CD8-positive, alpha-beta memory T cell (primary cell): ENCODE measurements at regions not wholly inside any gene's neighbourhood (a gene's known extent, or its start where the extent isn't known, plus 50 kb on each side); places are given as distances from the start of the nearest gene placed in this dataset.
A peak's percentile ranks its signal among the peaks of the same experiment; 100 is the strongest.

Source experiments
- CTCF ChIA-PET: fragments of 350-600 bp; sonication (Branson Sonifier 250); formaldehyde crosslinking; loops from one replicate; lab custom pipeline; 2021; ENCODE audit warnings: antibody characterized with exemption; lab: Charles Lee
- POLR2A ChIA-PET: fragments of 350-600 bp; sonication (Branson Sonifier 250); formaldehyde crosslinking; loops from one replicate; lab custom pipeline; 2021; ENCODE audit warnings: antibody characterized with exemption; lab: Charles Lee
- DNase-seq, 5 donors: peaks; one replicate each; pipeline versions ENCODE4 v3.0.0 to v3.0.0-alpha.2; 2020 to 2022; ENCODE audit warnings: mixed read lengths in 1 of 5
- H3K27ac ChIP-seq: one replicate; pipeline ENCODE4 v1.7.0; 2013; ENCODE audit warnings: low read depth, mild to moderate bottlenecking, low read length, moderate library complexity
- H3K27me3 ChIP-seq: 2 replicates; pipeline ENCODE4 v1.7.0; 2013; ENCODE audit warnings: low read length, mild to moderate bottlenecking; ENCODE audit not compliant: insufficient read depth, poor library complexity, severe bottlenecking
- H3K36me3 ChIP-seq: 2 replicates; pipeline ENCODE4 v1.7.0; 2013; ENCODE audit warnings: mild to moderate bottlenecking, low read length, moderate library complexity; ENCODE audit not compliant: insufficient read depth
- H3K4me1 ChIP-seq: 2 replicates; pipeline ENCODE4 v1.7.0; 2013; ENCODE audit warnings: mild to moderate bottlenecking, low read length, moderate library complexity; ENCODE audit not compliant: insufficient read depth
- H3K4me3 ChIP-seq: 2 replicates; pipeline ENCODE4 v1.7.0; 2013; ENCODE audit warnings: mild to moderate bottlenecking, low read length
- H3K9me3 ChIP-seq: 2 replicates; pipeline ENCODE4 v1.7.0; 2013; ENCODE audit warnings: mild to moderate bottlenecking, low read length
- H3K27ac Mint-ChIP-seq, 8 donors: one replicate each; pipeline ENCODE4 v1.8.0; 2020 to 2021; ENCODE audit warnings: mixed read lengths in 8 of 8, mild to moderate bottlenecking in 6 of 8, inconsistent platforms in 3 of 8, moderate library complexity in 3 of 8
- H3K27me3 Mint-ChIP-seq, 2 donors: one replicate each; pipeline ENCODE4 v1.8.0; 2020 to 2021; ENCODE audit warnings: mixed read lengths in 2 of 2, mild to moderate bottlenecking in 1 of 2, moderate library complexity in 1 of 2
- H3K36me3 Mint-ChIP-seq, 3 donors: one replicate each; pipeline ENCODE4 v1.8.0; 2020 to 2021; ENCODE audit warnings: mixed read lengths in 3 of 3, inconsistent platforms in 1 of 3, mild to moderate bottlenecking in 1 of 3
- H3K4me1 Mint-ChIP-seq, 3 donors: one replicate each; pipeline ENCODE4 v1.8.0; 2020 to 2021; ENCODE audit warnings: mixed read lengths in 3 of 3, inconsistent platforms in 1 of 3, mild to moderate bottlenecking in 1 of 3
- H3K4me3 Mint-ChIP-seq, 7 donors: one replicate each; pipeline ENCODE4 v1.8.0; 2020 to 2021; ENCODE audit warnings: mixed read lengths in 7 of 7, mild to moderate bottlenecking in 6 of 7, moderate library complexity in 4 of 7, inconsistent platforms in 2 of 7
- H3K9me3 Mint-ChIP-seq, 5 donors: one replicate each; pipeline ENCODE4 v1.8.0; 2020 to 2022; ENCODE audit warnings: mixed read lengths in 5 of 5, mild to moderate bottlenecking in 3 of 5, moderate library complexity in 2 of 5, inconsistent platforms in 1 of 5

DNA sequence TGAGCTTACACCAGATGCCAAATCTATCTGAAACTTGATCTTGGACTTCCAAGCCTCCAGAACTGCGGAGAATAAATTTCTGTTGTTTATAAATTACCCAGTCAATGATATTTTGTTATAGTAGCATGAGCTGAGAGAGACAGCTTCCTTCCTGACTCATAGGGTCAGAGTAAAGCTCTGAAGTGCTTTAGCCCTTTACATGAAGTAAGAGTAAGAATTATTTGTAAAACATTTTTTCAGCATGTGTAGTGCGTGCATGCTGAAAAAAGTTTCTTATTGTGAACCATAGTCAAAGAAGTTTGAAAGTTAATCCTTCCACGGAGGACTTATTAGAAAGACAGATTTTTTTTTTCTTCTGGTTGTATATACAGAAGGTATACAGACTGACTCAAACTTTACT, 172.4 kb downstream of the DMRT2 start:
- Histone ChIP-seq H3K4me1 (no peaks in the 10 kb centered on the region), H3K4me3 (no peak overlapping the region), H3K27ac (no peak overlapping the region), H3K9me3 (no peaks in the 10 kb centered on the region), H3K36me3 (no peaks in the 10 kb centered on the region), H3K27me3 (no peaks in the 10 kb centered on the region)
- POLR2A ChIA-PET, result no interaction called here
- no peak for DNase-seq
- Mint-ChIP-seq H3K27me3 (no peaks in the 10 kb centered on the region), H3K4me1 (no peaks in the 10 kb centered on the region), H3K36me3 (no peaks in the 10 kb centered on the region), H3K4me3 (no peak overlapping the region), H3K9me3 (no peaks in the 10 kb centered on the region), H3K27ac (no peak overlapping the region)
- CTCF ChIA-PET, result no interaction called here

GRCh38 chr9:1231998-1232919, 182.1 kb downstream of the DMRT2 start:
- POLR2A ChIA-PET, result no interaction called here
- no peak overlapping the region for H3K4me3 Mint-ChIP-seq

DNA sequence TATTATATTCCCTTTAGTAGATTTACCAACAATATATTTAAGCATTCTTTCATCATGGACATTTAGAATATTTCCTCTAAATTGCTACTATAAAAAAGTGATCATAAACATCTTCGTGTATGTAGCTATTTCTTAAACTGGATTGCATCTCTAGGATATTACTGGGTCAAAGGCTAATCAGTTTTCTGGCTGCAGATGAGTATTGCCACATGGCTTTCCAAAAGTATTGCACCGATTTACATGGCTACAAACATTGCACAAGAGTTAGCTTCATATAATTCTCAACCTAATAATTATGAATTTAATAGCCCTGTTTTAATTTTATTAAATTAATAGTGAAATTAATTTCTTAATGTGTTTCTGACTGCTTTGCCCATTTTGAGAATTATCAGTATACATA, 183.4 kb downstream of the DMRT2 start:
- Histone ChIP-seq H3K36me3 (no peaks in the 10 kb centered on the region), H3K27me3 (no peaks in the 10 kb centered on the region), H3K4me3 (no peak overlapping the region), H3K4me1 (no peaks in the 10 kb centered on the region), H3K9me3 (no peaks in the 10 kb centered on the region), H3K27ac (no peak overlapping the region)
- Mint-ChIP-seq H3K27me3 (no peaks in the 10 kb centered on the region), H3K36me3 (no peaks in the 10 kb centered on the region), H3K4me1 (no peaks in the 10 kb centered on the region), H3K4me3 (no peak overlapping the region), H3K27ac (no peak overlapping the region), H3K9me3 (peaks cover 0 to 1% (median 0%) of the 10 kb centered on the region in 5 donors)
- CTCF ChIA-PET, result no interaction called here
- DNase-seq, result no peak
- POLR2A ChIA-PET, result no interaction called here

More at GRCh38 chr9:1231998-1232919, 182.1 kb downstream of the DMRT2 start:
- no peaks in the 10 kb centered on the region for H3K36me3 Mint-ChIP-seq
- DNase-seq, result no peak
- H3K27me3 Mint-ChIP-seq, result no peaks in the 10 kb centered on the region
- H3K9me3 ChIP-seq, result no peaks in the 10 kb centered on the region
- H3K36me3 ChIP-seq, result no peaks in the 10 kb centered on the region
- H3K27ac ChIP-seq, result no peak overlapping the region
- no peak overlapping the region for H3K4me3 ChIP-seq
- H3K27ac Mint-ChIP-seq, result no peak overlapping the region
- H3K9me3 Mint-ChIP-seq, result peaks cover 0 to 1% (median 0%) of the 10 kb centered on the region in 5 donors
- H3K4me1 Mint-ChIP-seq, result no peaks in the 10 kb centered on the region
- H3K4me1 ChIP-seq, result no peaks in the 10 kb centered on the region
- CTCF ChIA-PET, result no interaction called here
- no peaks in the 10 kb centered on the region for H3K27me3 ChIP-seq

DNA sequence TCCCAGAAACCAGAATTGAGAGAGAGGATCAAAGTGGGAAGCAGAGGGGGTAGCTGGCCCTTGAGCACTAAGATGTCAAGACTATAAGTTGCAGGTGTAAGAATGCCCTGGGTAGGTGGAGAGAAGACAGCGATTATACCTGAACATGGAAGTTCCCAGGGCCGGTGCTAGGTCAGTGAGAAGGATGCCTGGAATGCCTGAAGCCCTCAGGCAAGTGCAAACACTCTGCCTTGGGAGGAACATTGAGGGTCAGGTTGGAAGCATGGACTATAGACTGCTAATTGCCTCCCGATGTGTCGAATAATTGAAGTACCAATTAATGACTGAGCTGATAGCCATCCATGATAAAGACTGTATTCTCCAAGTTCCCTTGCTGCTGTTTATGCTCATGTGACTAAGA, 185.5 kb downstream of the DMRT2 start:
- Mint-ChIP-seq H3K27me3 (peaks cover under 1 to 3% of the 10 kb centered on the region in 2 donors), H3K9me3 (peaks cover 0 to 5% (median 0%) of the 10 kb centered on the region in 5 donors), H3K4me1 (no peaks in the 10 kb centered on the region), H3K36me3 (no peaks in the 10 kb centered on the region), H3K27ac (peak overlapping the region in 1 of 8 donors; percentile 19), H3K4me3 (no peak overlapping the region)
- CTCF ChIA-PET, result no interaction called here
- H3K27me3 ChIP-seq, result no peaks in the 10 kb centered on the region
- H3K4me1 ChIP-seq, result no peaks in the 10 kb centered on the region
- H3K27ac ChIP-seq, result no peak overlapping the region
- POLR2A ChIA-PET, result no interaction called here
- no peaks in the 10 kb centered on the region for H3K9me3 ChIP-seq
- H3K36me3 ChIP-seq, result no peaks in the 10 kb centered on the region
- no peak for DNase-seq
- H3K4me3 ChIP-seq, result no peak overlapping the region

- no peak overlapping the region for H3K4me3 ChIP-seq
- H3K27ac ChIP-seq, result no peak overlapping the region
- Mint-ChIP-seq H3K4me1 (no peaks in the 10 kb centered on the region), H3K27me3 (peaks cover 3% of the 10 kb centered on the region in 2 donors), H3K27ac (no peak overlapping the region), H3K36me3 (no peaks in the 10 kb centered on the region), H3K4me3 (no peak overlapping the region), H3K9me3 (peaks cover 0 to 5% (median 0%) of the 10 kb centered on the region in 5 donors)
- no peaks in the 10 kb centered on the region for H3K27me3 ChIP-seq
- H3K9me3 ChIP-seq, result no peaks in the 10 kb centered on the region
- H3K36me3 ChIP-seq, result no peaks in the 10 kb centered on the region
- ChIA-PET POLR2A (no interaction called here), CTCF (no interaction called here)
- no peaks in the 10 kb centered on the region for H3K4me1 ChIP-seq
- DNase-seq, result no peak
Measured at GRCh38 chr9:1236061-1236460, 185.9 kb downstream of the DMRT2 start.

- Mint-ChIP-seq H3K36me3 (no peaks in the 10 kb centered on the region), H3K9me3 (peaks cover 0 to 5% (median 0%) of the 10 kb centered on the region in 5 donors), H3K27me3 (peaks cover 3 to 8% of the 10 kb centered on the region in 2 donors), H3K4me3 (no peak overlapping the region), H3K27ac (no peak overlapping the region), H3K4me1 (no peaks in the 10 kb centered on the region)
- no peaks in the 10 kb centered on the region for H3K4me1 ChIP-seq
- H3K4me3 ChIP-seq, result no peak overlapping the region
- ChIA-PET CTCF (no interaction called here), POLR2A (no interaction called here)
- no peak overlapping the region for H3K27ac ChIP-seq
- no peaks in the 10 kb centered on the region for H3K9me3 ChIP-seq
- H3K36me3 ChIP-seq, result no peaks in the 10 kb centered on the region
- no peak for DNase-seq
- no peaks in the 10 kb centered on the region for H3K27me3 ChIP-seq
Measured at GRCh38 chr9:1238407-1238806, 188.2 kb downstream of the DMRT2 start.

DNA sequence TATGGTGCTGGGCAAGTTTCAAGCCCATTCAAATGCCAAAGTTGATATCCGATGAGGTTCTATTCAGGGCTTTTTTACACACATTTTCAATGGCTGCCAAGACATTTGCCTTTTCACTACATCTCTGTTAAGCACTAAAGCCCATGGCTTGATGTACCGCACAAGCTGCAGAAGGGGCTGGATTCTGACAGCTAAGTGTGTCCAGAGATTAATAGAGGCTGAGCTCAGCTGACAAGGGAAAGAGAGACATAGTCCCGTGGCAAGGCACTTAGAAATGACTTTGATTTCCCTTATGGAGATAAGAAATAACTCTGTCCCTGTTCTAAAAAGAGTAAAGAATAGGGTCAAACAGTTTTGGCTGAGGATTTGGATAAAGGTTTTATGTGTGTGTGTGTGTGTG, 198.6 kb downstream of the DMRT2 start:
- DNase-seq, result no peak
- POLR2A ChIA-PET, result no interaction called here
- H3K9me3 Mint-ChIP-seq, result no peaks in the 10 kb centered on the region

GRCh38 chr9:1253064-1253979, 203.2 kb downstream of the DMRT2 start:
- DNase-seq, result no peak
- Mint-ChIP-seq H3K9me3 (no peaks in the 10 kb centered on the region), H3K27ac (no peak overlapping the region), H3K36me3 (no peaks in the 10 kb centered on the region), H3K27me3 (no peaks in the 10 kb centered on the region), H3K4me3 (no peak overlapping the region), H3K4me1 (no peaks in the 10 kb centered on the region)
- no peak overlapping the region for H3K4me3 ChIP-seq
- CTCF ChIA-PET, result no interaction called here
- no peak overlapping the region for H3K27ac ChIP-seq
- no peaks in the 10 kb centered on the region for H3K36me3 ChIP-seq
- no peaks in the 10 kb centered on the region for H3K9me3 ChIP-seq
- H3K4me1 ChIP-seq, result no peaks in the 10 kb centered on the region
- POLR2A ChIA-PET, result no interaction called here
- no peaks in the 10 kb centered on the region for H3K27me3 ChIP-seq

More for the DNA sequence above, 198.6 kb downstream of the DMRT2 start:
- Mint-ChIP-seq H3K4me1 (no peaks in the 10 kb centered on the region), H3K27me3 (no peaks in the 10 kb centered on the region), H3K36me3 (no peaks in the 10 kb centered on the region), H3K27ac (no peak overlapping the region), H3K4me3 (peak overlapping the region in 1 of 7 donors; percentile 15)
- CTCF ChIA-PET, result no interaction called here
- H3K27me3 ChIP-seq, result no peaks in the 10 kb centered on the region
- no peaks in the 10 kb centered on the region for H3K9me3 ChIP-seq
- no peaks in the 10 kb centered on the region for H3K4me1 ChIP-seq
- no peaks in the 10 kb centered on the region for H3K36me3 ChIP-seq
- H3K4me3 ChIP-seq, result no peak overlapping the region
- no peak overlapping the region for H3K27ac ChIP-seq
